ENCODE measurements at regions not wholly inside any gene's neighbourhood (a gene's known extent, or its start where the extent isn't known, plus 50 kb on each side); places are given as distances from the start of the nearest gene placed in this dataset.

DNA sequence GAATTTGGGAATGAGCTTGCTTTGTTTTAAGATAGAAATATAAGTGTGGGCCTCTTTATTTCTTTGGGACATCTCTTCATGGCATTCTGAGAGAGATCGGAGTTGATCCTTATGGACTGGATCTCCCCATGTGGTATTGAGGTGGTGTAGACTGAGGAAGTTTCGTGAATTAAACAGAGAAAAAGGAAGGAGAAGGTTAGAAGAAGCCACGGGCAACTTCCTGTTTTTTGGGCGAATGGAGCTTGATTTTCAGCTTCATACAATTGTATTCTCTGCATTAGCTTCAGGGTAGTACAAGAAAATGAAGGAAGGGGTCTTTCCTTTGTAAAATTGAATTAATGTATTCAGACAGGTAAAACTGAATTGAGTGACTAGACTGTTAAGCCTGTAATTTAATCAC lies 70.5 kb upstream of the HMHB1 start:
- Histone ChIP-seq H3K4me3 (no peak overlapping the region), H3K27me3 (no peaks in the 10 kb centered on the region), H3K9me2 (replicated peaks; ENCODE audit: insufficient read depth) (no peaks in the 10 kb centered on the region), H3K79me2 (no peaks in the 10 kb centered on the region), H3K27ac (no peak overlapping the region), H3K4me2 (no peak overlapping the region), H3K4me1 (ENCODE audit: insufficient read depth) (no peaks in the 10 kb centered on the region), H3K36me3 (replicated peaks; ENCODE audit: insufficient read depth, low read depth) (no peaks in the 10 kb centered on the region), H3K9me3 (ENCODE audit: low read depth) (no peaks in the 10 kb centered on the region), H2AFZ (no peak overlapping the region), H4K20me1 (ENCODE audit: insufficient read depth, poor library complexity, severe bottlenecking) (no peaks in the 10 kb centered on the region)
- WGBS (ENCODE audit: low lambda C conversion rate, missing lambda C conversion rate) = 92% methylated on average over 4 of the region's 4 CpGs
- no peak for DNase-seq (ENCODE audit: low spot score)
- TF ChIP-seq, protein P1, sequence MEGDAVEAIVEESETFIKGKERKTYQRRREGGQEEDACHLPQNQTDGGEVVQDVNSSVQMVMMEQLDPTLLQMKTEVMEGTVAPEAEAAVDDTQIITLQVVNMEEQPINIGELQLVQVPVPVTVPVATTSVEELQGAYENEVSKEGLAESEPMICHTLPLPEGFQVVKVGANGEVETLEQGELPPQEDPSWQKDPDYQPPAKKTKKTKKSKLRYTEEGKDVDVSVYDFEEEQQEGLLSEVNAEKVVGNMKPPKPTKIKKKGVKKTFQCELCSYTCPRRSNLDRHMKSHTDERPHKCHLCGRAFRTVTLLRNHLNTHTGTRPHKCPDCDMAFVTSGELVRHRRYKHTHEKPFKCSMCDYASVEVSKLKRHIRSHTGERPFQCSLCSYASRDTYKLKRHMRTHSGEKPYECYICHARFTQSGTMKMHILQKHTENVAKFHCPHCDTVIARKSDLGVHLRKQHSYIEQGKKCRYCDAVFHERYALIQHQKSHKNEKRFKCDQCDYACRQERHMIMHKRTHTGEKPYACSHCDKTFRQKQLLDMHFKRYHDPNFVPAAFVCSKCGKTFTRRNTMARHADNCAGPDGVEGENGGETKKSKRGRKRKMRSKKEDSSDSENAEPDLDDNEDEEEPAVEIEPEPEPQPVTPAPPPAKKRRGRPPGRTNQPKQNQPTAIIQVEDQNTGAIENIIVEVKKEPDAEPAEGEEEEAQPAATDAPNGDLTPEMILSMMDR (IDR thresholded peaks at IDR 0.05; ENCODE audit: poor library complexity) = no peak
- no peak for TF ChIP-seq EZH2 (IDR thresholded peaks at IDR 0.05; ENCODE audit: borderline replicate concordance)
- no peak for TF ChIP-seq EZH2phosphoT487 (IDR thresholded peaks at IDR 0.05; ENCODE audit: low read depth, severe bottlenecking, unreplicated experiment)

DNA sequence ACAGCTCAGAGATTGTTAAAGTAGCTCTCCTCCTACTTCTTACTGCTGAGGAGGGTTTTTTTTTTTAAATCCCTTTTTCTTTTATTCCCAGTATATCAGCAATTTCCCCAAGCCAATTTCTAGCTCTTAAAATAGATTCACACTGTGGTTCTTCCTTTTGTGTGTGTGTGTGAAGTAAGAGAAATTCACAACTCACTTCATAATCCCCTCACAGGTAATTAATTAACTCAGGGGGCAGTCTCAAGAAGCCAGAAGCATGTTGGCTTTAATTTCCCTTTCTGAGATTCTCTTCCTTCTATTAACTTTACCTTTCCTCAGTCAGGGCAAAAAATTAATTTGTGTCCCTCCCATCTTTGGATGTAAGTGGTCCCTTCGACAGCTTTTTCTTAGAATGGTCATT lies 71.0 kb upstream of the HMHB1 start:
- Histone ChIP-seq H3K9me3 (ENCODE audit: low read depth) (no peaks in the 10 kb centered on the region), H3K27me3 (no peaks in the 10 kb centered on the region), H2AFZ (no peak overlapping the region), H3K27ac (no peak overlapping the region), H3K9me2 (replicated peaks; ENCODE audit: insufficient read depth) (no peaks in the 10 kb centered on the region), H4K20me1 (ENCODE audit: insufficient read depth, poor library complexity, severe bottlenecking) (no peaks in the 10 kb centered on the region), H3K79me2 (no peaks in the 10 kb centered on the region), H3K4me2 (no peak overlapping the region), H3K4me3 (no peak overlapping the region), H3K36me3 (replicated peaks; ENCODE audit: insufficient read depth, low read depth) (no peaks in the 10 kb centered on the region), H3K4me1 (ENCODE audit: insufficient read depth) (no peaks in the 10 kb centered on the region)
- TF ChIP-seq EZH2phosphoT487 (IDR thresholded peaks at IDR 0.05; ENCODE audit: low read depth, severe bottlenecking, unreplicated experiment) (no peak), EZH2 (IDR thresholded peaks at IDR 0.05; ENCODE audit: borderline replicate concordance) (no peak)
- TF ChIP-seq, protein P1 (IDR thresholded peaks at IDR 0.05; ENCODE audit: poor library complexity) = no peak
- no peak for DNase-seq (ENCODE audit: low spot score)
- 97% methylated on average over 1 of the region's 1 CpG for WGBS (ENCODE audit: low lambda C conversion rate, missing lambda C conversion rate)

- no peaks in the 10 kb centered on the region for H3K9me3 ChIP-seq (ENCODE audit: low read depth)
- H3K4me3 ChIP-seq = no peak overlapping the region
- H3K36me3 ChIP-seq (replicated peaks; ENCODE audit: insufficient read depth, low read depth) = no peaks in the 10 kb centered on the region
- H3K27me3 ChIP-seq = no peaks in the 10 kb centered on the region
- DNase-seq (ENCODE audit: low spot score) = no peak
- no peak overlapping the region for H3K27ac ChIP-seq
- no peak overlapping the region for H3K4me2 ChIP-seq
- no peaks in the 10 kb centered on the region for H3K9me2 ChIP-seq (replicated peaks; ENCODE audit: insufficient read depth)
- no peaks in the 10 kb centered on the region for H4K20me1 ChIP-seq (ENCODE audit: insufficient read depth, poor library complexity, severe bottlenecking)
- TF ChIP-seq EZH2 (IDR thresholded peaks at IDR 0.05; ENCODE audit: borderline replicate concordance) (no peak), EZH2phosphoT487 (IDR thresholded peaks at IDR 0.05; ENCODE audit: low read depth, severe bottlenecking, unreplicated experiment) (no peak)
- TF ChIP-seq, protein P1 (IDR thresholded peaks at IDR 0.05; ENCODE audit: poor library complexity) = no peak
- H3K79me2 ChIP-seq = no peaks in the 10 kb centered on the region
- 100% methylated on average over 1 of the region's 1 CpG for WGBS (ENCODE audit: low lambda C conversion rate, missing lambda C conversion rate)
- H2AFZ ChIP-seq = no peak overlapping the region
- no peaks in the 10 kb centered on the region for H3K4me1 ChIP-seq (ENCODE audit: insufficient read depth)
Observed at GRCh38 chr5:143739746-143740145, 72.2 kb upstream of the HMHB1 start.

All from hepatocyte (in vitro differentiated cells).